SK-MEL-5 (cell line): ENCODE measurements at regions not wholly inside any gene's neighbourhood (a gene's known extent, or its start where the extent isn't known, plus 50 kb on each side); places are given as distances from the start of the nearest gene placed in this dataset.
A peak's percentile ranks its signal among the peaks of the same experiment; 100 is the strongest.

ENCODE experiments used
- DNase-seq: peaks from one replicate; pipeline ENCODE4 v3.0.0-alpha.2; 2016; ENCODE audit warnings: low read depth, low spot score
- in situ Hi-C: cut with HindIII; loops from 2 replicates; pipeline ENCODE4 v1.10.0; 2016; ENCODE audit warnings: low sequenced_read_pairs, high pct_unique_total_duplicates, low pct_unique_long_range_greater_than_20kb
- small RNA-seq, 2 experiments: library from RNA; depleted of rRNA; stranded (forward); fragments of <200 nt; gene quantifications; one replicate each; pipeline ENCODE3, GENCODE V24; 2014

DNA sequence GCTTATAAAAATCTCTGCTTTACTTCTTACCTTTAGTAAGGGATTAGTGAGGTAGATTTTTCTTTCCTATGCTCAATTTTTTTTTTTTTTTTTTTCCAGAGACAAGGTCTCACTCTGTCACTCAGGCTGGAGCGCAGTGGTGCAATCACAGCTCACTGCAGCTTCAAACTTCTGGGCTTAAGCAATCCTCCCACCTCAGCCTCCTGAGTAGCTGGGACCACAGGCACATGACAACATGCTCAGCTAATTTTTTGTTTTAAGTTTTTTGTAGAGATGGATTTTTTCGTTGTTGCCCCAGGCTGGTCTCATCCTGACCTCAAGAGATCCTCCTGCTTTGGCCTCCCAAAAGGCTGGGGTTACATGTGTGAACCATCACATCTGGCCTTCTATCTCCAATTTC lies 58.9 kb upstream of the RREB1 start:
- in situ Hi-C loops: no loop called here

DNA sequence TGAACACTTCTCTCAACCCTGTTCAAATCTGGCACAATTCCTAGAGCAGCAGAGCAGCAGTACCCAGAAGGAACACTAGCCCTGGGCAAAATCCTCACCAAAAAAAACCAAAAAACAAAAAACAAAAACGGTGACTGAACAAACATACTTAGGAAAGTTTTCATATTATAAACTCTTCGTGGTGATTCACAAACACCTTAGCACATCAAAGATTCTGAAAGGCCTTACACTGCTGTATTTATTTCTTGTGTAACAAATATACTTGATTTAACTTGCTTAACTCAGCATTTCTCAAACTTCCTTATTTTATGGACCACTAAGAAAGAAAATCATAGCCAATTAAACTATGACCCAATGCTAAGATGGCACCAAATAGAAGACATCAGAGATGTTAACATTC lies 57.8 kb upstream of the RREB1 start:
- DNase-seq: no peak
- in situ Hi-C loops: no loop called here

More for the DNA sequence above, 58.9 kb upstream of the RREB1 start:
- DNase-seq: no peak

GRCh38 chr6:7050872-7051779 lies 56.6 kb upstream of the RREB1 start:
- DNase-seq: no peak
- in situ Hi-C loops: no loop called here

DNA sequence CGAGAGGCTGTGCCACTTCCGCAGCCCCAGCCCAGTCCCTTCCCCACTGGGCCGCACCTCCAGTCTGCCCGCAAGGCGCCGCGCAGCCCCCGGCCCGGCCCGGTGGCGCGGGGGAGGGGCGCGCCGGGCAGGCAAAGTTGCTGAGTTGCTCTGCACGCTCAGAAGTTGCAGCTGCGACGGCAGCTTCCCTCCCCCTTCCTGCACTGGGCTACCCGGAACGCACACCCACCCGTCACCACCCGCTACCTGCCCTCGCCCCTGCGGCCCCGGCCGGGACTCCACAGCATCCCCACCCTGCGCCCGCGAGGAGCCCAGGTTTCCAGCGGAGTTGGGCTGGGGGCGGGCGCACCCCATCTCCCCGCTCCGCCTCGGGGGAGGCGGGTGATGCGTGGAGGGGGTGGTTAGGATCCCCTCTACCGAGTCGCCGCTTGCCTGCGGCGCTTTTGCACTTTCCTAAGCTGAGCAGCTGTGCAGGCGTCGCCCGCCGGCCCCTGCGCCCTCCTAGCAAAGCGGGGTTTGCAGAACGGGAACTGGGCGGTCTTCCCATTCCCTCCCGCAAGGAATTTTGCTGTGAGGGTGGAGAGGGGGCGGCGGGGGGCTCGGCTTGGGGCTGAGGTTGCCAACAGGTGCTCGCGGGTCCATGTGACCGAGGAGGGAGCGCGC lies 55.9 kb upstream of the RREB1 start:
- in situ Hi-C loops: no loop called here
- DNase-seq: no peak

GRCh38 chr6:7052443-7053011 lies 55.2 kb upstream of the RREB1 start:
- DNase-seq: no peak
- in situ Hi-C loops: no loop called here

GRCh38 chr6:7053125-7053774 lies 54.5 kb upstream of the RREB1 start:
- in situ Hi-C loops: no loop called here
- DNase-seq: peak; percentile 42

Small RNA genes in the stretch of these regions (small RNA-seq; reads per million reads assigned to genes)
- gene RN7SL554P: 0 reads per million in 2 experiments
